DOHH2 (cell line): ENCODE measurements at regions not wholly inside any gene's neighbourhood (a gene's known extent, or its start where the extent isn't known, plus 50 kb on each side); places are given as distances from the start of the nearest gene placed in this dataset.

Experiments
- EZH2phosphoT487 ChIP-seq: fragments of 200-600 bp; sonication (generic); IDR thresholded peaks from 2 replicates; pipeline ENCODE4 v1.6.1; 2017; ENCODE audit warnings: borderline replicate concordance, mild to moderate bottlenecking, antibody characterized with exemption, low read length, moderate library complexity, mixed read lengths
- TF ChIP-seq, protein P1 (sequence below): fragments of 200-600 bp; sonication (generic); IDR thresholded peaks from one replicate; pipeline ENCODE4 v1.5.1; 2014; ENCODE audit warnings: antibody characterized with exemption, mild to moderate bottlenecking, low read depth, low read length; ENCODE audit not compliant: poor library complexity, severe bottlenecking

DNA sequence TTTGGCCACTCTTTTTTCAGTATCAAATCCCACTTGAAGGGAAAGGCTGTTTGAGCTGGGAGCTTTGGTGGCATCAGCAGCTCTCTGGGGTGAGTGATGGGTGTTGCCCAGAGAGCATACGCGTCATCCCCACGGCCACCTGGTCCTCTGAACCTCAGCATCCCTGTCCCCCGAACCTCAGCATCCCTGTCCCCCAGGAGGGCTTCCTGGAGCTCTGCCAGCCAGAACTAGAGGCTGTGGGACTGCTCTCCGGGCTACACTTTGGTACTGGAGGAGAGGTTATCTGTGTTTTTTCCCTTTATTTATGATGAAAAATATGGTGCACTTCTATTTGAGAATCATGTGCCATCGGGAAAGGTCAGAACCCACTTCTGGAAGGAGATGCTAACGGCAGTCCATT is 131.5 kb upstream of the RTL1 start:
- no peak for TF ChIP-seq EZH2phosphoT487
- TF ChIP-seq, protein P1, sequence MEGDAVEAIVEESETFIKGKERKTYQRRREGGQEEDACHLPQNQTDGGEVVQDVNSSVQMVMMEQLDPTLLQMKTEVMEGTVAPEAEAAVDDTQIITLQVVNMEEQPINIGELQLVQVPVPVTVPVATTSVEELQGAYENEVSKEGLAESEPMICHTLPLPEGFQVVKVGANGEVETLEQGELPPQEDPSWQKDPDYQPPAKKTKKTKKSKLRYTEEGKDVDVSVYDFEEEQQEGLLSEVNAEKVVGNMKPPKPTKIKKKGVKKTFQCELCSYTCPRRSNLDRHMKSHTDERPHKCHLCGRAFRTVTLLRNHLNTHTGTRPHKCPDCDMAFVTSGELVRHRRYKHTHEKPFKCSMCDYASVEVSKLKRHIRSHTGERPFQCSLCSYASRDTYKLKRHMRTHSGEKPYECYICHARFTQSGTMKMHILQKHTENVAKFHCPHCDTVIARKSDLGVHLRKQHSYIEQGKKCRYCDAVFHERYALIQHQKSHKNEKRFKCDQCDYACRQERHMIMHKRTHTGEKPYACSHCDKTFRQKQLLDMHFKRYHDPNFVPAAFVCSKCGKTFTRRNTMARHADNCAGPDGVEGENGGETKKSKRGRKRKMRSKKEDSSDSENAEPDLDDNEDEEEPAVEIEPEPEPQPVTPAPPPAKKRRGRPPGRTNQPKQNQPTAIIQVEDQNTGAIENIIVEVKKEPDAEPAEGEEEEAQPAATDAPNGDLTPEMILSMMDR = no peak
